ENCODE measurements at regions not wholly inside any gene's neighbourhood (a gene's known extent, or its start where the extent isn't known, plus 50 kb on each side); places are given as distances from the start of the nearest gene placed in this dataset.

DNA sequence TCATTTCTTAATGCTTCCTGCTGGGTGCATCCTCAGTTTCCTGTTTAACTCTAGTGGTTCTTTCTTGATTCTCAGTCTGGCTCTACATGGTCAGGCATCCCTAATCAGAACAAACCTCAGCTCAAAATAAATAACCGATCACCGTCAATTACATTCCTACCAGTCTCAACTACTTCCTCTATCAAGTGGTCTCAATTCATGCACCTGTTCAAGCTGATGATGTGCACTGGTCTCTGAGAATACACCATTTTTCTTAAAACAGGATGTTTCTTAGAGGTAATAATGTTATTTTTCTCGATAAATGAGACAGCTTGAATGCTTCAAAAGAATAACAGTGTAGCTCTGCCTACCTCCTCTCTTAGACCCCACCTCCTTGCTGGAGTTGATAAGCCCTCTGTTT lies 420.9 kb downstream of the SOCS6 start:
- no peaks in the 10 kb centered on the region for H3K4me1 ChIP-seq
- H3K4me3 ChIP-seq, result no peak overlapping the region
- no peak for ATAC-seq
- intact Hi-C loops (cut with DNase I), result no loop called here
- H3K27ac ChIP-seq, result no peak overlapping the region
- DNase-seq, result no peak
- peaks cover 0 to 4% of the 10 kb centered on the region in 2 donors for H3K9me3 ChIP-seq
- H3K27me3 ChIP-seq, result no peaks in the 10 kb centered on the region
- H3K36me3 ChIP-seq, result no peaks in the 10 kb centered on the region
- TF ChIP-seq CTCF (IDR thresholded peaks at IDR 0.05), result no peak

DNA sequence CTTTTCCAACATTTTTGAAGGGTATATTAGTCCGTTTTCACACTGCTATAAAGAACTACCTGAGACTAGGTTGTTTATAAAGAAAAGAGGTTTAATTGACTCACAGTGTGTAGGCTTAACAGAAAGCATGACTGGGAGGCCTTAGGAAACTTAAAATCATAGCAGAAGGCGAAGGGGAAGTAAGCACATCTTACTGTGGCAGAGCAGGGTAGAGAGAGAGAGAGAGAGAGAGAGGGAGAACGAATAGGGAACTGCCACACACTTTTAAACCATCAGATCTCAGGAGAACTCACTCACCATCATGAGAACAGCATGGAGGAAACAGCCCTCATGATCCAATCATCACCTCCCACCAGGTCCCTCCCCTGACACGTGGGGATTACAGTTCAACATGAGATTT lies 420.3 kb downstream of the SOCS6 start:
- no peak for TF ChIP-seq CTCF (IDR thresholded peaks at IDR 0.05)
- intact Hi-C loops (cut with DNase I), result no loop called here
- no peaks in the 10 kb centered on the region for H3K36me3 ChIP-seq
- ATAC-seq (no peak), DNase-seq (no peak)
- H3K4me3 ChIP-seq, result no peak overlapping the region
- no peaks in the 10 kb centered on the region for H3K4me1 ChIP-seq
- H3K9me3 ChIP-seq, result peaks cover 0 to 1% of the 10 kb centered on the region in 2 donors
- H3K27me3 ChIP-seq, result no peaks in the 10 kb centered on the region
- no peak overlapping the region for H3K27ac ChIP-seq

DNA sequence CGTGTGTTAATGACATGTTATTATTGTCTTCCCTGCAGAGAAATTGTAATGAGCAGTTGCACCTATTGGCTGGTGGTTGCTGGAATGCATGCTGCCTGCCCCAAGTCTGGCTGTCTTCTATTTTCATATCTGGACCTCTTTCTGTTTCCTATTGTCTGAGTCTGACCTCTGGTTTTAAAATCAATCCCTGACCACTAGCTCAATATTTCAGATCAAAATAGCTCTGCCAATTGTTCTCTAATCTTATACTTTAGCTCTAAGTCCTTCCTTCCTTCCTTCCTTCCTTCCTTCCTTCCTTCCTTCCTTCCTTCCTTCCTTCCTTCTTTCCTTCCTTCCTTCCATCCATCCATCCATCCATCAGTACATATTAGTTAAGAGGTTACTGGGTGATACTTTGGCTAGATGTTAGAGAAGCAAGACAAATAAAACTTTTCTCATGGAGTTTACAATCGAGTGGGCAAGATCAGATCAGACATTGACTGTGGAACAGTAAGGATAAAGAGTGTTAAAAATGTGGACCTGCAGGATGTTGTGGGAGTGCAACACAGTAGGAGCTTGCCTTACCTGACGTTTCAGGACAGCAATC lies 417.1 kb downstream of the SOCS6 start:
- Histone ChIP-seq H3K27ac (no peak overlapping the region), H3K36me3 (no peaks in the 10 kb centered on the region), H3K9me3 (no peaks in the 10 kb centered on the region), H3K27me3 (no peaks in the 10 kb centered on the region), H3K4me3 (no peak overlapping the region), H3K4me1 (no peaks in the 10 kb centered on the region)
- ATAC-seq, result no peak
- DNase-seq, result no peak
- intact Hi-C loops (cut with DNase I), result no loop called here
- TF ChIP-seq CTCF (IDR thresholded peaks at IDR 0.05), result no peak

DNA sequence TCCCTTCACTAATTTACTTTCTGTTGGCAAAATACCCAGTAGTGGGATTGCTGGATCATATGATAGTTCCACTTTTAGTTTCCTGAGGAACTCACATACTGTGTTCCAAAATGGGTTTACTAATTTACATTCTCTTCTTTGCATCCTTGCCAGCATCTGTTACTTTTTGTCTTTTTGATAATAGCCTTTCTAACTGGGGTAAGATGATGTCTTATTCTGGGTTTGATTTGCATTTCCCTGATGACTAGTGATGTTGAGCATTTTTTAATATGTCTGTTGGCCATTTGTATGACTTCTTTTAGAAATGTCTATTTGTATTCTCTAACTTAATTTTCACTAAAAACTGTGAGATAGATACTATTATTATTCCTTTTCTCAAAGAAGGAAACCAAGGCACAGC lies 411.7 kb downstream of the SOCS6 start:
- H3K9me3 ChIP-seq, result no peaks in the 10 kb centered on the region
- H3K4me3 ChIP-seq, result no peak overlapping the region
- no peaks in the 10 kb centered on the region for H3K27me3 ChIP-seq
- DNase-seq (no peak), ATAC-seq (no peak)
- H3K27ac ChIP-seq, result no peak overlapping the region
- intact Hi-C loops (cut with DNase I), result no loop called here
- TF ChIP-seq CTCF (IDR thresholded peaks at IDR 0.05), result no peak
- H3K36me3 ChIP-seq, result no peaks in the 10 kb centered on the region
- H3K4me1 ChIP-seq, result no peaks in the 10 kb centered on the region

DNA sequence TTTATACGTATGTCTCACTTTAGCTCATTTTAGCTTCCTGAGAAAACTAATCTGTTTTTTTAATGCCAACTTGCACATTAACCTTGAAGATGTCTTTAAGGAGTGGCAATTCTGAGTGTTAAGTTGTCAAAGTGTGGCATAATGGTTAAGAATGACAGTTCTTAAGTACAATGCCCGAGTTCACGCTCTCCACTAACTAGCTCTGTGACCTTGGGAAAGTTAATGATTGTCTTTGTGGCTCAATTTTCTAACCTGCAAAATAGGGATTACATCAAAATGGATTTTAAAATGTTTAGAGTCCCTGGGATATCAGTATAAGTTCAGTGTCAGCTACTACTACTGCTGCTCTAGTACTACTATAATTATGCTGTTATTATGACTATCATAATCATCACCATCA lies 409.7 kb downstream of the SOCS6 start:
- intact Hi-C loops (cut with DNase I), result no loop called here
- no peak for DNase-seq
- H3K27me3 ChIP-seq, result no peaks in the 10 kb centered on the region
- no peaks in the 10 kb centered on the region for H3K4me1 ChIP-seq
- H3K9me3 ChIP-seq, result no peaks in the 10 kb centered on the region
- no peak overlapping the region for H3K27ac ChIP-seq
- H3K36me3 ChIP-seq, result no peaks in the 10 kb centered on the region
- TF ChIP-seq CTCF (IDR thresholded peaks at IDR 0.05), result no peak
- H3K4me3 ChIP-seq, result no peak overlapping the region
- no peak for ATAC-seq

All from left lung (tissue), 4 donors.